Gastroesophageal sphincter (tissue), 4 donors: ENCODE measurements at regions not wholly inside any gene's neighbourhood (a gene's known extent, or its start where the extent isn't known, plus 50 kb on each side); places are given as distances from the start of the nearest gene placed in this dataset.

ENCODE experiments used
- ATAC-seq: fragments of 150-250 bp; one replicate; pipeline ENCODE4 v1.9.1; 2016; ENCODE audit warnings: mild to moderate bottlenecking, moderate library complexity
- H3K27ac ChIP-seq, 4 donors: fragments of 200-600 bp; sonication (generic) in 3 of 4; 1 replicate in 3 of 4; 2 replicates in 1 of 4; pipeline ENCODE4 v1.5.1; 2016 to 2019
- H3K27me3 ChIP-seq: fragments of 200-600 bp; sonication (generic); one replicate; pipeline ENCODE4 v1.5.1; 2019
- H3K36me3 ChIP-seq, 2 donors: fragments of 200-600 bp; sonication (generic); one replicate each; pipeline ENCODE4 v1.5.1; 2019; ENCODE audit warnings: control low read depth in 1 of 2
- H3K4me1 ChIP-seq, 3 donors: fragments of 200-600 bp; sonication (generic); 1 replicate in 2 of 3; 2 replicates in 1 of 3; pipeline ENCODE4 v1.5.1; 2016 to 2019; ENCODE audit warnings: control low read depth in 2 of 3
- H3K4me3 ChIP-seq, 2 donors: fragments of 200-600 bp; sonication (generic); one replicate each; pipeline ENCODE4 v1.5.1; 2019; ENCODE audit warnings: mild to moderate bottlenecking in 1 of 2, moderate library complexity in 1 of 2
- H3K9me3 ChIP-seq, 3 donors: fragments of 200-600 bp; sonication (generic); one replicate each; pipeline ENCODE4 v1.5.1; 2017 to 2019; ENCODE audit warnings: control low read depth in 2 of 3
- CTCF ChIP-seq, 4 experiments: fragments of 200-600 bp in 2 of 4; fragments of 450-650 bp in 2 of 4; sonication (generic) in 1 of 4; IDR thresholded peaks; one replicate each; pipeline ENCODE4 v1.5.1; 2017 to 2019; ENCODE audit warnings: antibody characterized with exemption in 4 of 4, mild to moderate bottlenecking in 2 of 4, moderate library complexity in 2 of 4
- EP300 ChIP-seq: sonication (generic); formaldehyde crosslinking; IDR thresholded peaks from one replicate; pipeline ENCODE4 v1.6.1; 2017; ENCODE audit warnings: antibody characterized with exemption, mild to moderate bottlenecking
- POLR2A ChIP-seq, 2 donors: fragments of 450-650 bp; IDR thresholded peaks; one replicate each; pipeline ENCODE4 v1.6.1; 2017; ENCODE audit warnings: antibody characterized with exemption in 2 of 2, mild to moderate bottlenecking in 2 of 2, moderate library complexity in 1 of 2
- POLR2AphosphoS5 ChIP-seq: sonication (generic); formaldehyde crosslinking; IDR thresholded peaks from one replicate; pipeline ENCODE4 v1.6.1; 2017; ENCODE audit warnings: antibody characterized with exemption
- WGBS, 2 donors: methylation state at CpG; one replicate each; pipeline ENCODE4 v1.1.5; 2018; ENCODE audit warnings: low coverage in 1 of 2; 5-methylcytosine and 5-hydroxymethylcytosine counted together

- TF ChIP-seq CTCF (IDR thresholded peaks at IDR 0.05) (no peak), EP300 (no peak), POLR2A (IDR thresholded peaks at IDR 0.05) (no peak), POLR2AphosphoS5 (no peak)
- Histone ChIP-seq H3K36me3 (no peaks in the 10 kb centered on the region), H3K9me3 (no peaks in the 10 kb centered on the region), H3K27ac (no peak overlapping the region), H3K4me3 (no peak overlapping the region), H3K27me3 (no peaks in the 10 kb centered on the region), H3K4me1 (no peaks in the 10 kb centered on the region)
- no peak for ATAC-seq
- 41 to 57% methylated on average over 6 of the region's 6 CpGs for WGBS, 2 donors
Observed at GRCh38 chr3:18111796-18112232, 313.3 kb downstream of the SATB1 start.

- Histone ChIP-seq H3K4me1 (peaks cover 0 to 8% (median 0%) of the 10 kb centered on the region in 3 donors), H3K9me3 (no peaks in the 10 kb centered on the region), H3K27ac (no peak overlapping the region), H3K4me3 (no peak overlapping the region), H3K36me3 (no peaks in the 10 kb centered on the region), H3K27me3 (no peaks in the 10 kb centered on the region)
- 89 to 100% methylated on average over 3 of the region's 3 CpGs for WGBS, 2 donors
- ATAC-seq, result no peak
- TF ChIP-seq POLR2A (IDR thresholded peaks at IDR 0.05), result no peak
- no peak for TF ChIP-seq POLR2AphosphoS5
- no peak for TF ChIP-seq CTCF (IDR thresholded peaks at IDR 0.05)
- no peak for TF ChIP-seq EP300
Observed at GRCh38 chr3:18103591-18103990, 321.5 kb downstream of the SATB1 start.

GRCh38 chr3:18100121-18100520, 325.0 kb downstream of the SATB1 start:
- ATAC-seq, result no peak
- TF ChIP-seq CTCF (IDR thresholded peaks at IDR 0.05), result no peak
- TF ChIP-seq POLR2AphosphoS5, result no peak
- TF ChIP-seq POLR2A (IDR thresholded peaks at IDR 0.05), result no peak
- TF ChIP-seq EP300, result no peak
- Histone ChIP-seq H3K27ac (no peak overlapping the region), H3K27me3 (no peaks in the 10 kb centered on the region), H3K4me3 (no peak overlapping the region), H3K36me3 (no peaks in the 10 kb centered on the region), H3K9me3 (no peaks in the 10 kb centered on the region), H3K4me1 (no peaks in the 10 kb centered on the region)

GRCh38 chr3:18099611-18100010, 325.5 kb downstream of the SATB1 start:
- ATAC-seq, result no peak
- Histone ChIP-seq H3K4me3 (no peak overlapping the region), H3K27ac (no peak overlapping the region), H3K4me1 (no peaks in the 10 kb centered on the region), H3K9me3 (no peaks in the 10 kb centered on the region), H3K27me3 (no peaks in the 10 kb centered on the region), H3K36me3 (no peaks in the 10 kb centered on the region)
- WGBS, 2 donors, result 50 to 100% methylated on average over 1 to 5 of the region's 5 CpGs
- TF ChIP-seq POLR2A (IDR thresholded peaks at IDR 0.05), result no peak
- TF ChIP-seq POLR2AphosphoS5, result no peak
- TF ChIP-seq EP300, result no peak
- TF ChIP-seq CTCF (IDR thresholded peaks at IDR 0.05), result no peak

- no peak for ATAC-seq
- no peaks in the 10 kb centered on the region for H3K36me3 ChIP-seq
Observed at GRCh38 chr3:18098960-18099587, 326.1 kb downstream of the SATB1 start.

More at GRCh38 chr3:18098960-18099587, 326.1 kb downstream of the SATB1 start:
- Histone ChIP-seq H3K9me3 (no peaks in the 10 kb centered on the region), H3K27ac (no peak overlapping the region), H3K4me1 (no peaks in the 10 kb centered on the region), H3K4me3 (no peak overlapping the region), H3K27me3 (no peaks in the 10 kb centered on the region)
- no peak for TF ChIP-seq POLR2AphosphoS5
- no peak for TF ChIP-seq POLR2A (IDR thresholded peaks at IDR 0.05)
- TF ChIP-seq CTCF (IDR thresholded peaks at IDR 0.05), result no peak
- TF ChIP-seq EP300, result no peak
- WGBS, 2 donors, result 67 to 88% methylated on average over 6 of the region's 6 CpGs
